ENCODE measurements at regions not wholly inside any gene's neighbourhood (a gene's known extent, or its start where the extent isn't known, plus 50 kb on each side); places are given as distances from the start of the nearest gene placed in this dataset.

- TF ChIP-seq CTCF (IDR thresholded peaks at IDR 0.05; ENCODE audit: low read length) (no peak), EZH2 (IDR thresholded peaks at IDR 0.05; ENCODE audit: borderline replicate concordance, low read length) (no peak)
These were observed 112.2 kb downstream of the MAP3K21 start for GRCh38 chr1:233439721-233440120.
